Mucosa of descending colon (tissue), 3 donors: ENCODE measurements at regions not wholly inside any gene's neighbourhood (a gene's known extent, or its start where the extent isn't known, plus 50 kb on each side); places are given as distances from the start of the nearest gene placed in this dataset.
"Not testable (repeated sequence)": the region's sequence is repeated elsewhere in the genome, so short reads cannot be mapped to it uniquely, and the experiment has no call there.

Experiments used
- ATAC-seq: fragments of 200-7000 bp; cut with Tn5 transposase; one replicate; pipeline ENCODE4 v1.9.1; 2020; ENCODE audit warnings: mild to moderate bottlenecking, moderate library complexity
- DNase-seq, 3 donors: peaks; one replicate each; pipeline ENCODE4 v3.0.0-alpha.2; 2020
- H3K36me3 ChIP-seq: fragments of 200-600 bp; one replicate; pipeline ENCODE4 v1.8.0; 2021; ENCODE audit warnings: low read depth, mild to moderate bottlenecking
- H3K4me1 ChIP-seq: fragments of 200-600 bp; one replicate; pipeline ENCODE4 v1.8.0; 2021; ENCODE audit warnings: low read depth, mild to moderate bottlenecking
- H3K4me3 ChIP-seq: fragments of 200-600 bp; one replicate; pipeline ENCODE4 v1.8.0; 2021; ENCODE audit warnings: mild to moderate bottlenecking
- H3K9me3 ChIP-seq: fragments of 200-600 bp; one replicate; pipeline ENCODE4 v1.8.0; 2021; ENCODE audit warnings: mild to moderate bottlenecking
- intact Hi-C, 2 donors: fragments of 100-400 bp; cut with DNase I in 1 of 2; cut with micrococcal nuclease in 1 of 2; formaldehyde crosslinking; loops; one replicate each; pipeline versions ENCODE4 v1.11.0 to v1.11.1; 2022; cut with DNase I, micrococcal nuclease
- TF ChIP-seq, protein P1 (sequence below): fragments of 200-600 bp; IDR thresholded peaks from one replicate; pipeline ENCODE4 v1.8.0; 2022; ENCODE audit warnings: antibody characterized with exemption, mild to moderate bottlenecking
- donor health status: DM: no; HTN: no; CAD: no; lungs with moderate emphysema.
- donor health status: DM: no; HTN: no; CAD: no.
- donor health status: DM: no; HTN: yes; CAD: no.

DNA sequence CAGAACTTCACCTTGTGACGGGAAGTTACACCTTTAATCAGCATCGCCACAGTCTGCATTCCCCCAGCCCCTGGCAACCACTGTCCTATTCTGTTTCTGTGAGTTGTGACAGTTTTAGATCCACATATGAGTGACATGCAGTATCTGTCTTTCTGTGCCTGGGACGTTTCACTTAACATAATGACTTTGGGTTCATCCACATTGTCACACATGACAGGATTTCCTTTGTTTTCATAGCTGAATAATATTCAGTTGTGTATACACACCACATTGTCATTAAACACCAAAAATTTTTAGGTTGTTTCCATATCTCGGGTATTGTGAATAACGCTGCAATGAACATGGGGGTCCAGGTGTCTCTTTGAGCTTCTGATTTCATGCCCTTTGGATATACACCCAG lies 62.6 kb upstream of the BDH1 start:
- DNase-seq, H3K36me3 ChIP-seq, H3K4me1 ChIP-seq, H3K4me3 ChIP-seq, H3K9me3 ChIP-seq, ATAC-seq, intact Hi-C loops: not testable (repeated sequence)

DNA sequence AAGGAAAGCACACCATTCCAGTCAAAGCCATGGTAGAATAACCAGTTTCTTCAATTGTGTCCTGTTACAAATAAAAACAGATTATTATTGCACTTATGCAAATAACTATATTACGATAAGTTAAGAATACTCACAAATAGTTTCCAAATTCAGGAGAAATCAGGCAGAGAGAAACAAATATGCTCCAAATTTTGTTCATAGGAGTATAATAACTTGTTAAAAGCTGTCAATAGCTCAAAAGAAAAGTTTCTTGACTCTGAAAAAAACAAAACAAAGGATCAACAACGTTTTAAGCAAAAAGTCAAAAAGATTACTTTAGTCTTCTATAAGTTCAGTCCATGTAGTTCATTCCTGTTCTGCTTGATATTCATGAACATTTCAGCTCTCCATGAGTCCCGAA lies 59.7 kb upstream of the BDH1 start:
- Histone ChIP-seq H3K4me1 (no peaks in the 10 kb centered on the region), H3K9me3 (no peaks in the 10 kb centered on the region), H3K36me3 (no peaks in the 10 kb centered on the region), H3K4me3 (no peak overlapping the region)
- TF ChIP-seq, protein P1, sequence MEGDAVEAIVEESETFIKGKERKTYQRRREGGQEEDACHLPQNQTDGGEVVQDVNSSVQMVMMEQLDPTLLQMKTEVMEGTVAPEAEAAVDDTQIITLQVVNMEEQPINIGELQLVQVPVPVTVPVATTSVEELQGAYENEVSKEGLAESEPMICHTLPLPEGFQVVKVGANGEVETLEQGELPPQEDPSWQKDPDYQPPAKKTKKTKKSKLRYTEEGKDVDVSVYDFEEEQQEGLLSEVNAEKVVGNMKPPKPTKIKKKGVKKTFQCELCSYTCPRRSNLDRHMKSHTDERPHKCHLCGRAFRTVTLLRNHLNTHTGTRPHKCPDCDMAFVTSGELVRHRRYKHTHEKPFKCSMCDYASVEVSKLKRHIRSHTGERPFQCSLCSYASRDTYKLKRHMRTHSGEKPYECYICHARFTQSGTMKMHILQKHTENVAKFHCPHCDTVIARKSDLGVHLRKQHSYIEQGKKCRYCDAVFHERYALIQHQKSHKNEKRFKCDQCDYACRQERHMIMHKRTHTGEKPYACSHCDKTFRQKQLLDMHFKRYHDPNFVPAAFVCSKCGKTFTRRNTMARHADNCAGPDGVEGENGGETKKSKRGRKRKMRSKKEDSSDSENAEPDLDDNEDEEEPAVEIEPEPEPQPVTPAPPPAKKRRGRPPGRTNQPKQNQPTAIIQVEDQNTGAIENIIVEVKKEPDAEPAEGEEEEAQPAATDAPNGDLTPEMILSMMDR, result no peak
- DNase-seq (no peak), ATAC-seq (no peak)
- intact Hi-C loops, result no loop called here

DNA sequence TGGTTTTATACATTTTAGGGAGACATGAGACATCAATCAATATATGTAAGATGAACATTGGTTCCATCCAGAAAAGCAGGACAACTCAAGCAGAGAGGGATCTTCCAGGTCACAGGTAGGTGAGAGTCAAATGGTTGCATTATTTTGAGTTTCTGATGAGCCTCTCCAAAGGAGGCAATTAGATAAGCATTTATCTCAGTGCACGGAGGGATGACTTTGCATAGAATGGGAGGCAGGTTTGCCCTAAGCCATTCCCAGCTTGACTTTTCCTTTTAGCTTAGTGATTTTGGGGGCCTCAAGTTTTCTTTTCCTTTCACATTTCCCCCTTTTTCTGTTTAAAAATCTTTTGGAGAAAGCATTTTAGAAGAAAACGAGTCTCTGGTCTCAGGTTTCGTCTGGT lies 58.4 kb upstream of the BDH1 start:
- DNase-seq, H3K4me3 ChIP-seq, H3K9me3 ChIP-seq, H3K36me3 ChIP-seq, ATAC-seq, intact Hi-C loops, H3K4me1 ChIP-seq: not testable (repeated sequence)

DNA sequence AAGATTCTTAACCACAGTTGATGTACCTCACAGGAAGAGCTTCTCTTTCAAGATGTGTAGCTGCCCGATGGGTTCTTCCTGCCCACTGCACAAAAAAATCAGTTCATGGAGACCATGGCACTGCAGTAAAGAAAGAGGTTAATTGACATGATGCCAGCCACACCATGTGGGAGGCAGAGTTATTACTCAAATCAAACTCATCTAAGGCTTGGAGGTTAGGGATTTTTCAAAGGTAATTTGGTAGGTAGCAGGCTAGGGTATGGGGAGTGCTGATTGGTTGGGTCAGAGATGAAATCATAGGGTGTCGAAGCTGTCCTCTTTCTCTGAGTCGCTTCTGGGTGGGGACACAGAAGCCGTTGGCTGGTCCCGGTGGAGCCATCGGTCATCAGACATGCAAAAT lies 57.4 kb upstream of the BDH1 start:
- TF ChIP-seq, protein P1, result no peak
- ATAC-seq (peak; percentile 51), DNase-seq (no peak)
- intact Hi-C loops, result no loop called here
- H3K36me3 ChIP-seq, result no peaks in the 10 kb centered on the region
- no peaks in the 10 kb centered on the region for H3K9me3 ChIP-seq
- H3K4me3 ChIP-seq, result no peak overlapping the region
- H3K4me1 ChIP-seq, result no peaks in the 10 kb centered on the region

DNA sequence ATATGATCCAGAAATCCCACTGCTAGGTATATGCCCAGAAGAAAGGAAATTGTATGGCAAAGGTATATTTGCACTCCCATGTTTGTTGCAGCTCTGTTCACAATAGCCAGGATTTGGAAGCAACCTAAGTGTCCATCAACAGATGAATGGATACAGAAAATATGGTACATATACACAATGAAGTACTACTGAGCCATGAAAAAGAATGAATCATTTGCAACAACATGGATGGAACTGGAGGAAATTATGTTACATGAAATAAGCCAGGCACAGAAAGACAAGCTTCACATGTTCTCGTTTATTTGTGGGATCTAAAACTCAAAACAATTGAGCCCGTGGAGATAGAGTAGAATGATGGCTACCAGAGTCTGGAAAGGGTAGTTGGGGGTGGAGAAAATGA lies 55.5 kb upstream of the BDH1 start:
- TF ChIP-seq, protein P1, result no peak
- no peaks in the 10 kb centered on the region for H3K4me1 ChIP-seq
- no peak for ATAC-seq

DNA sequence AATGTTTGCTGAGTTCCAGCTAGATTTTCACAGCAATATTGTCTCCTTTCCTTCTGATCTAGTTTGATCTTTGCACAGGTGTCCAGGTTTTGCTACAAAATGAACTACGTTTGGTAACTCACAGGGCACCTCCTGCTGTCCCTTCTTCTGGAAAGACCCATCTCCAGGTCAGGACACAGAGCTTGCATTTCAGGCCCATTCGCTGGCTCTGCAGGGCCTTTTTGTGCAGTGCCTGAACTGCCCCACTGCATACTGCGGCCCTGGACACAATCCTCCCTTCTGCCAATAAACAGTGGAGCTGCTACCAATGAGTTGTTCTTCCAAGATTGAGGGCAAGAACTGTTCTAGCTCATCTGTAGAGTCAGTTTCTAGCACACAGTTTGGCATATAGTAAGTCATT lies 50.7 kb upstream of the BDH1 start:
- intact Hi-C loops, result no loop called here
- no peak for DNase-seq
- TF ChIP-seq, protein P1, result no peak
- H3K4me3 ChIP-seq, result no peak overlapping the region
- H3K9me3 ChIP-seq, result no peaks in the 10 kb centered on the region
- ATAC-seq, result no peak
- H3K4me1 ChIP-seq, result no peaks in the 10 kb centered on the region
- H3K36me3 ChIP-seq, result no peaks in the 10 kb centered on the region

More for the DNA sequence above, 55.5 kb upstream of the BDH1 start:
- DNase-seq, result no peak
- Histone ChIP-seq H3K9me3 (no peaks in the 10 kb centered on the region), H3K4me3 (no peak overlapping the region), H3K36me3 (no peaks in the 10 kb centered on the region)
- intact Hi-C loops, result no loop called here
